ENCODE measurements at regions not wholly inside any gene's neighbourhood (a gene's known extent, or its start where the extent isn't known, plus 50 kb on each side); places are given as distances from the start of the nearest gene placed in this dataset.

DNA sequence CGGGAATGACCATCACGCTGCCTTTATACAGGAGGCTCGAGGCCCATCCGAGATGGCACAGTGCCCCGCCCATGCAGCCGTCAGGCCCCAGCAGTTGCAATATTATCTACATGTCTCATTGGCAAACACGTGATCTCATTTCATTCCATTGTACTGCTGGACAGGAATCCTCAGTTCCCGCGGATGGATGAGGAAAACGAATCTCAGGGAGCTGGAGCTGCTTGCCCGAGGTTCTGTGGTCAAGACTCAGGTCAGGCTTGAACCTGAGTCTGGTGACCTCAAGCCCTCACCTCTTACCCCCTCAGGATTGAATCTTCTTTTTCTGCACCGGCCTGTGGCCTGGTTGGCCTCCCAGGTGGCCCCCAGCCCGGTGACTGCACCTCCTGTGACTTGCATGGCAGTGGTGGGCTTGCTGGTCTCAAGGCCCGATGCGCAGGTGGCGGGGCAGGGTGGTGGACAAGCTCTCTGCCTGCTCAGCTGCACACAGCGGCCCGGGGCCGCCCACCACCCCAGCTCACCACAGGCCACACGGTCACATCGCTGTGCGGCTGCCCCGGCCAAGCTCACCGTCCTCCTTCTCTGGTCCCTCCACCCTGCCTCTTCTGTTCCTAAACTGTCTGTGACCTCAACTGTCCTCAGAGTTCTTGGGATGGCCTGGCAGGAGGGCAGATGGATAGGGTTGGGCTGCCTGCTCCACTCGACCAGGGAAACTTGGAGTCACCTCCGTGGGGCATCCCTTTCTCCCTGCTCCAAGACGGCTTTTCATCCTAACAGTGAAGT, 52.0 kb upstream of the HS6ST1 start:
- H4K20me1 ChIP-seq (ENCODE audit: insufficient read depth, low read length), result no peaks in the 10 kb centered on the region
- H3K36me3 ChIP-seq (replicated peaks; ENCODE audit: low read depth, low read length), result no peaks in the 10 kb centered on the region
- no peaks in the 10 kb centered on the region for H3K9me3 ChIP-seq (ENCODE audit: insufficient read depth, low read length)
- H3K27ac ChIP-seq (ENCODE audit: low read length), result no peak overlapping the region
- H2AFZ ChIP-seq (ENCODE audit: low read depth, low read length), result no peak overlapping the region
- H3K9ac ChIP-seq (ENCODE audit: low read length), result no peak overlapping the region
- no peak overlapping the region for H3K4me3 ChIP-seq (ENCODE audit: low read length)
- H3K4me1 ChIP-seq (ENCODE audit: low read length), result no peaks in the 10 kb centered on the region
- H3K4me2 ChIP-seq (ENCODE audit: low read length), result no peak overlapping the region
- H3K79me2 ChIP-seq (ENCODE audit: low read length), result no peaks in the 10 kb centered on the region
- H3K27me3 ChIP-seq (ENCODE audit: low read depth, low read length), result no peaks in the 10 kb centered on the region
- TF ChIP-seq, protein P1, sequence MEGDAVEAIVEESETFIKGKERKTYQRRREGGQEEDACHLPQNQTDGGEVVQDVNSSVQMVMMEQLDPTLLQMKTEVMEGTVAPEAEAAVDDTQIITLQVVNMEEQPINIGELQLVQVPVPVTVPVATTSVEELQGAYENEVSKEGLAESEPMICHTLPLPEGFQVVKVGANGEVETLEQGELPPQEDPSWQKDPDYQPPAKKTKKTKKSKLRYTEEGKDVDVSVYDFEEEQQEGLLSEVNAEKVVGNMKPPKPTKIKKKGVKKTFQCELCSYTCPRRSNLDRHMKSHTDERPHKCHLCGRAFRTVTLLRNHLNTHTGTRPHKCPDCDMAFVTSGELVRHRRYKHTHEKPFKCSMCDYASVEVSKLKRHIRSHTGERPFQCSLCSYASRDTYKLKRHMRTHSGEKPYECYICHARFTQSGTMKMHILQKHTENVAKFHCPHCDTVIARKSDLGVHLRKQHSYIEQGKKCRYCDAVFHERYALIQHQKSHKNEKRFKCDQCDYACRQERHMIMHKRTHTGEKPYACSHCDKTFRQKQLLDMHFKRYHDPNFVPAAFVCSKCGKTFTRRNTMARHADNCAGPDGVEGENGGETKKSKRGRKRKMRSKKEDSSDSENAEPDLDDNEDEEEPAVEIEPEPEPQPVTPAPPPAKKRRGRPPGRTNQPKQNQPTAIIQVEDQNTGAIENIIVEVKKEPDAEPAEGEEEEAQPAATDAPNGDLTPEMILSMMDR (IDR thresholded peaks at IDR 0.05; ENCODE audit: low read depth, low read length), result no peak
- no peak for TF ChIP-seq EZH2phosphoT487 (IDR thresholded peaks at IDR 0.05; ENCODE audit: low read depth)

DNA sequence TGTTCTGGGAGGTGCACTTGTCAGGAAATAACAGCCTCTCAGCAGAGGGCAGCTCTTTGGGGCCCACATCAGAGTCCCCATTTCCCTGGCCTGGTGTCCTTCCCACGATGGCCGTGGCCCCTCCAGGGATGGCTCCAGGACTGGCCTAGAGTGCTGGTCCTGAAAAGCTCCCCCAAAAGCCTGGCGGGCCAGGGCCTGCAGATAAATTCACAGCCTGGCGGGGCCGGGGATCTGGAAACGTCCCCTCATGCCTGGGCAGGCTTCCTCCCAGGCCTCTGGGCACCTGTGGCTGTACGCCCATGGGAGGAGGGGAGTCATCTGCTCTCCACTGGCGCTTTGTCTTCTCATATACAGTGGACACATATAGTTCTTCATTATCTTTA, 52.6 kb upstream of the HS6ST1 start:
- no peaks in the 10 kb centered on the region for H3K27me3 ChIP-seq (ENCODE audit: low read depth, low read length)
- no peak overlapping the region for H2AFZ ChIP-seq (ENCODE audit: low read depth, low read length)
- H4K20me1 ChIP-seq (ENCODE audit: insufficient read depth, low read length), result no peaks in the 10 kb centered on the region
- H3K27ac ChIP-seq (ENCODE audit: low read length), result no peak overlapping the region
- no peak overlapping the region for H3K4me3 ChIP-seq (ENCODE audit: low read length)
- H3K4me1 ChIP-seq (ENCODE audit: low read length), result no peaks in the 10 kb centered on the region
- H3K4me2 ChIP-seq (ENCODE audit: low read length), result no peak overlapping the region
- H3K9ac ChIP-seq (ENCODE audit: low read length), result no peak overlapping the region
- no peaks in the 10 kb centered on the region for H3K79me2 ChIP-seq (ENCODE audit: low read length)
- TF ChIP-seq, protein P1 (IDR thresholded peaks at IDR 0.05; ENCODE audit: low read depth, low read length), result no peak
- TF ChIP-seq EZH2phosphoT487 (IDR thresholded peaks at IDR 0.05; ENCODE audit: low read depth), result no peak
- no peaks in the 10 kb centered on the region for H3K36me3 ChIP-seq (replicated peaks; ENCODE audit: low read depth, low read length)
- H3K9me3 ChIP-seq (ENCODE audit: insufficient read depth, low read length), result no peaks in the 10 kb centered on the region

DNA sequence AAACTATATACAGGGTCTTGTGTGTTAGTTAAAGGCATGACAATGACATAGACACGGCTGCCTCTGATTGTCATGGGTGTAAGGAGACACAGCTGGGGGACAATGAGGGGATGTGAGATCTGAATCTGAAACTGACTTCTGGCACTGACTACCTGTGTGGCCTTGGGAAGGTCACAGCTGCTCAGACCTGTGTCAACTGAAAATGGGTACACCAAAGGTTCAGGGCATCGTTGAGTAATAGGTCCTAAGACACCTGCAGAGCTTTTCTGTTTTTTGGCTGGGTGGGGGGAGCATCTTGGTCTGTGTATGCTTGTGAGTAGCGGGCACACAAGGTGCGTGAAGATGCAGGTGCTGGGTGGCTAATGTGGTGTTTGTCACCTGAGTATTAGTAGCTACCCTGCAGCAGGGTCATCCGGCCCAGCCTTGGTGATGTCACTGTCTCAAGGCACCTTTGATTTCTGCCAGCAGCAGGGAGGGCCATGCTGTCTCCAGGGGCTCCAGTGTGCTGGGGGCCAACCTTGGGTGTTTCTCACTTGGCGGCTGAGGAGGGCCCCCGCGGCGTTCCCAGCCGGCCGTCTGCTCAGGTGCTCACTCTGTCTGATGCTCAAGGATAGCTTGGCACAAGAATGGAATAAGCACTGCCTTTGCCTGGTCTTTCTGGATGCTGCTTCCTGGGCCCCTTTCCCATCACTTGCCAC, 53.1 kb upstream of the HS6ST1 start:
- TF ChIP-seq EZH2phosphoT487 (IDR thresholded peaks at IDR 0.05; ENCODE audit: low read depth), result no peak
- TF ChIP-seq, protein P1 (IDR thresholded peaks at IDR 0.05; ENCODE audit: low read depth, low read length), result no peak
- H3K36me3 ChIP-seq (replicated peaks; ENCODE audit: low read depth, low read length), result no peaks in the 10 kb centered on the region
- no peaks in the 10 kb centered on the region for H3K9me3 ChIP-seq (ENCODE audit: insufficient read depth, low read length)
- H3K4me1 ChIP-seq (ENCODE audit: low read length), result no peaks in the 10 kb centered on the region
- H3K4me2 ChIP-seq (ENCODE audit: low read length), result no peak overlapping the region
- H4K20me1 ChIP-seq (ENCODE audit: insufficient read depth, low read length), result no peaks in the 10 kb centered on the region
- H2AFZ ChIP-seq (ENCODE audit: low read depth, low read length), result no peak overlapping the region
- H3K9ac ChIP-seq (ENCODE audit: low read length), result no peak overlapping the region
- no peak overlapping the region for H3K27ac ChIP-seq (ENCODE audit: low read length)
- H3K27me3 ChIP-seq (ENCODE audit: low read depth, low read length), result no peaks in the 10 kb centered on the region
- H3K4me3 ChIP-seq (ENCODE audit: low read length), result no peak overlapping the region
- H3K79me2 ChIP-seq (ENCODE audit: low read length), result no peaks in the 10 kb centered on the region

DNA sequence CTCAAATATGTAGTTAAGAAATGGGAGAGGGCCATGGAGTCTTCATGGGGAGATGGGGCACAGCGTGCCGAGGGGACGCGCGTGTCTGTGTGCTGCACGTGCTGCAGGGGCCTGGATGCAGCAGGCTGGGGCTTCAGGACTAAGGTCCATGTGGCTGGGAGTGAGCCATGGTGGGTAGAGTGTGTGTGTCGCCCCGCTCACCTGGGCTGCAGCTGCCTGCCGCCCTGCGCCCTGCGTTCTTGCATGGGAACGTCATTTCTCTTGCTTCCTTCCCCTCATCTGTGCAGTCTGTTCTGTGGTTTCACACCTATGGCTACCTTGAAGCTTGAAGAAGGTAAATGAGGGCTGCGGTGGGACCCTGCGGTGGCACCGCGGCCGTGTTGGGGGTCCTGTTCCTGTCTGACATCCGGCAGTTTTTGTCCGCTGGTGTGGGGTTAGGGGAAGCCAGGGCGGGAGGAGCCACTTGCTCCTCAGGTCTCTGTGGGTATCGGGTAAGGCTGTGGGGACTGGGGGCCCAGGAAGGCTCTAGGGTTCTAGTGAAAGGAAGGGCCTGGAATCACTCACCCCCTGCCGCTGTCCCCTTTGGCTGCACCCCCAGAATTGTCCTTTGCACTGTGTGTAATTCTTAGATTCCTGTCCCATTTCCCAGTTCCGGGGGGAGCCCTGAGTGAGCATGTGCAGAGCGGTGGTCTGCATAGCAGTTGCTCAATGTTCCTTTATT, 54.1 kb upstream of the HS6ST1 start:
- no peak for TF ChIP-seq EZH2phosphoT487 (IDR thresholded peaks at IDR 0.05; ENCODE audit: low read depth)
- TF ChIP-seq, protein P1 (IDR thresholded peaks at IDR 0.05; ENCODE audit: low read depth, low read length), result no peak
- no peaks in the 10 kb centered on the region for H3K4me1 ChIP-seq (ENCODE audit: low read length)
- no peak overlapping the region for H3K9ac ChIP-seq (ENCODE audit: low read length)

More for the DNA sequence above, 54.1 kb upstream of the HS6ST1 start:
- no peaks in the 10 kb centered on the region for H3K9me3 ChIP-seq (ENCODE audit: insufficient read depth, low read length)
- no peaks in the 10 kb centered on the region for H3K79me2 ChIP-seq (ENCODE audit: low read length)
- no peaks in the 10 kb centered on the region for H3K27me3 ChIP-seq (ENCODE audit: low read depth, low read length)
- H4K20me1 ChIP-seq (ENCODE audit: insufficient read depth, low read length), result no peaks in the 10 kb centered on the region
- no peak overlapping the region for H3K4me2 ChIP-seq (ENCODE audit: low read length)
- no peak overlapping the region for H2AFZ ChIP-seq (ENCODE audit: low read depth, low read length)
- H3K36me3 ChIP-seq (replicated peaks; ENCODE audit: low read depth, low read length), result no peaks in the 10 kb centered on the region
- no peak overlapping the region for H3K27ac ChIP-seq (ENCODE audit: low read length)
- H3K4me3 ChIP-seq (ENCODE audit: low read length), result no peak overlapping the region
